Smooth muscle cell (in vitro differentiated cells): ENCODE measurements at regions not wholly inside any gene's neighbourhood (a gene's known extent, or its start where the extent isn't known, plus 50 kb on each side); places are given as distances from the start of the nearest gene placed in this dataset.

Source experiments
- DNase-seq: peaks from one replicate; lab custom pipeline; 2025; ENCODE audit not compliant: unreplicated experiment; lab: John Stamatoyannopoulos, UW
- H2AFZ ChIP-seq: fragments of 200-600 bp; sonication (generic); 2 replicates; pipeline ENCODE4 v1.6.0; 2016; ENCODE audit warnings: antibody characterized with exemption, low read depth, mild to moderate bottlenecking
- H3F3A ChIP-seq: fragments of 200-600 bp; sonication (generic); 2 replicates; pipeline ENCODE4 v1.6.0; 2017; ENCODE audit warnings: antibody characterized with exemption, low read depth
- H3K27ac ChIP-seq: fragments of 200-600 bp; sonication (generic); 2 replicates; pipeline ENCODE4 v1.5.1; 2016; ENCODE audit warnings: low read depth, mild to moderate bottlenecking
- H3K27me3 ChIP-seq: fragments of 200-600 bp; sonication (generic); 2 replicates; pipeline ENCODE4 v1.6.1; 2016; ENCODE audit warnings: low read depth, mild to moderate bottlenecking
- H3K36me3 ChIP-seq: fragments of 200-600 bp; sonication (generic); 2 replicates; pipeline ENCODE4 v1.5.1; 2016; ENCODE audit warnings: low read depth
- H3K4me1 ChIP-seq: fragments of 200-600 bp; sonication (generic); 2 replicates; pipeline ENCODE4 v1.5.1; 2016; ENCODE audit warnings: low read depth
- H3K4me2 ChIP-seq: fragments of 200-600 bp; sonication (generic); 2 replicates; pipeline ENCODE4 v1.6.0; 2016; ENCODE audit warnings: mild to moderate bottlenecking
- H3K4me3 ChIP-seq: fragments of 200-600 bp; sonication (generic); 2 replicates; pipeline ENCODE4 v1.5.1; 2016; ENCODE audit warnings: mild to moderate bottlenecking
- H3K79me2 ChIP-seq: fragments of 200-600 bp; sonication (generic); 2 replicates; pipeline ENCODE4 v1.6.0; 2016; ENCODE audit warnings: low read depth, mild to moderate bottlenecking
- H3K9ac ChIP-seq: fragments of 200-600 bp; sonication (generic); 2 replicates; pipeline ENCODE4 v1.6.0; 2016; ENCODE audit warnings: low read depth
- H3K9me3 ChIP-seq: fragments of 200-600 bp; sonication (generic); replicated peaks from 2 replicates; pipeline ENCODE4 v1.5.1; 2016; ENCODE audit warnings: low read depth
- H4K20me1 ChIP-seq: fragments of 200-600 bp; sonication (generic); 2 replicates; pipeline ENCODE4 v1.6.0; 2016; ENCODE audit warnings: low read depth
- WGBS: methylation state at CpG from one replicate; pipeline ENCODE4 v1.1.7; 2016; ENCODE audit warnings: low lambda C conversion rate; 5-methylcytosine and 5-hydroxymethylcytosine counted together
- TF ChIP-seq, protein P1 (sequence below): fragments of 200-600 bp; sonication (generic); IDR thresholded peaks from 2 replicates; pipeline ENCODE4 v1.5.1; 2017; ENCODE audit warnings: borderline replicate concordance, mild to moderate bottlenecking, antibody characterized with exemption; ENCODE audit not compliant: insufficient read depth, poor library complexity, severe bottlenecking

DNA sequence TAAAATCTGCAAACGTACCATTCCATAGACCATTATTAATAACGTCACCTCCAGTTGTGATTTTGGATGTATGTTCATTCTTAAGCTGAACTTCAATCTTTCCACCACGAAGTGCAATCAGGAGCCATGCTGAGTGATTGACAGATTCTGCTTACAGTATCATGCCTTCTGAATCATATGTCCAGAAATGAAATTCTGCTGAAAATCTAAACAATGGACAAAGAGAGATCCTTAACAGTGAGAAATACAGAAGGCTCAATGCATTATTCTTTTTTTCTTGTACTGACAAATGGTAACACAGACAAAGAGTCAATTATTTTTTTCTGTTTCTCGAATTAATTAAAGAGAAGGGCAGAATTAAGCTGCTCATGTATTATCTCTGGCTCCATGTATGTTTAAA lies 1114.5 kb downstream of the EPHA3 start:
- H3K4me2 ChIP-seq, result no peak overlapping the region
- no peak overlapping the region for H2AFZ ChIP-seq
- no peaks in the 10 kb centered on the region for H3F3A ChIP-seq
- no peak overlapping the region for H3K9ac ChIP-seq
- no peak overlapping the region for H3K4me3 ChIP-seq
- no peaks in the 10 kb centered on the region for H3K36me3 ChIP-seq
- no peaks in the 10 kb centered on the region for H3K9me3 ChIP-seq
- no peaks in the 10 kb centered on the region for H3K79me2 ChIP-seq
- no peak overlapping the region for H3K27ac ChIP-seq
- 77% methylated on average over 4 of the region's 4 CpGs for WGBS
- H4K20me1 ChIP-seq, result no peaks in the 10 kb centered on the region
- TF ChIP-seq, protein P1, sequence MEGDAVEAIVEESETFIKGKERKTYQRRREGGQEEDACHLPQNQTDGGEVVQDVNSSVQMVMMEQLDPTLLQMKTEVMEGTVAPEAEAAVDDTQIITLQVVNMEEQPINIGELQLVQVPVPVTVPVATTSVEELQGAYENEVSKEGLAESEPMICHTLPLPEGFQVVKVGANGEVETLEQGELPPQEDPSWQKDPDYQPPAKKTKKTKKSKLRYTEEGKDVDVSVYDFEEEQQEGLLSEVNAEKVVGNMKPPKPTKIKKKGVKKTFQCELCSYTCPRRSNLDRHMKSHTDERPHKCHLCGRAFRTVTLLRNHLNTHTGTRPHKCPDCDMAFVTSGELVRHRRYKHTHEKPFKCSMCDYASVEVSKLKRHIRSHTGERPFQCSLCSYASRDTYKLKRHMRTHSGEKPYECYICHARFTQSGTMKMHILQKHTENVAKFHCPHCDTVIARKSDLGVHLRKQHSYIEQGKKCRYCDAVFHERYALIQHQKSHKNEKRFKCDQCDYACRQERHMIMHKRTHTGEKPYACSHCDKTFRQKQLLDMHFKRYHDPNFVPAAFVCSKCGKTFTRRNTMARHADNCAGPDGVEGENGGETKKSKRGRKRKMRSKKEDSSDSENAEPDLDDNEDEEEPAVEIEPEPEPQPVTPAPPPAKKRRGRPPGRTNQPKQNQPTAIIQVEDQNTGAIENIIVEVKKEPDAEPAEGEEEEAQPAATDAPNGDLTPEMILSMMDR, result no peak
- no peaks in the 10 kb centered on the region for H3K4me1 ChIP-seq
- DNase-seq, result no peak
- H3K27me3 ChIP-seq, result no peaks in the 10 kb centered on the region

DNA sequence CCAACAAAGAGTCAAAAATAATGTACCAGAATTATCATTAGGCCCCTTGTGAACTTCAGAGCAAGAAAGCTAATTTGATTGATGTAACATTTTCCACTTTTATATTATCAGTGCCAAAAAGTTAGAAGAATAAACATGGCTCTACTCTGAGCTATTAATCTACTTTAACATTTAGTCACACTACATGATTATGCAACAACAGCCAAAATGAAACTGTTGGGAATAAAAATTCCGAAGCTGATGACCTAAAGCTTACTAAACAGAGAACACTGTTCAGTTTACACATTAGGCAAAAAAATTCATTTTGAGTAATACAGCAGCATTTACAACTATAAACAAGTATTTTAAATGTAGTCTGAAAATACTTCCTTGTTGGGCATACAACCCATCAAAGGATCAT lies 1134.1 kb downstream of the EPHA3 start:
- DNase-seq, result no peak
- Histone ChIP-seq H4K20me1 (no peaks in the 10 kb centered on the region), H3K4me2 (no peak overlapping the region), H3K9me3 (no peaks in the 10 kb centered on the region), H3K36me3 (no peaks in the 10 kb centered on the region), H2AFZ (no peak overlapping the region), H3F3A (no peaks in the 10 kb centered on the region), H3K9ac (no peak overlapping the region), H3K79me2 (no peaks in the 10 kb centered on the region), H3K4me1 (no peaks in the 10 kb centered on the region), H3K4me3 (no peak overlapping the region), H3K27ac (no peak overlapping the region), H3K27me3 (no peaks in the 10 kb centered on the region)
- 75% methylated on average over 1 of the region's 1 CpG for WGBS
- TF ChIP-seq, protein P1, result no peak

DNA sequence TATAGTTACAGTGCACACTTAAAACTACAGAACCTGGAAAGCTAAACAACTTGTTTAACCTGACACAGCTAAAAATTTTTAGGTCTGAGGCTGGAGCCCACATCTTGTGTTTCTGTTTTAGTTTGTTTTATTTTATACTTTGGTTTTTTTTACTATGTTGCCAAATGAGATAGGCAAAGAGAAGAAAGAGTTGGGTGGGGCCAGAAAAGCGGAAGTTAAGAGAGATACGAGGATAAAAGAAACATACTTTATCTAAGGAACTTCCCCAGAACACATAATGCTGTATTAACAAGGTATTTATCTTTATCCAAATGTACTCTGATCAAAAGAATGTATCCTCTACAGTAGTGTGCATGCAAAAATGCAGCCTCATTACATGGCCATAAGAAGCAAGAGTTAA lies 1145.7 kb downstream of the EPHA3 start:
- H3K27me3 ChIP-seq, result no peaks in the 10 kb centered on the region
- no peaks in the 10 kb centered on the region for H3F3A ChIP-seq
- H3K4me2 ChIP-seq, result no peak overlapping the region
- H3K4me3 ChIP-seq, result no peak overlapping the region
- TF ChIP-seq, protein P1, result no peak
- no peaks in the 10 kb centered on the region for H4K20me1 ChIP-seq
- H3K27ac ChIP-seq, result no peak overlapping the region
- H2AFZ ChIP-seq, result no peak overlapping the region
- no peaks in the 10 kb centered on the region for H3K79me2 ChIP-seq
- H3K4me1 ChIP-seq, result no peaks in the 10 kb centered on the region
- no peak overlapping the region for H3K9ac ChIP-seq
- no peaks in the 10 kb centered on the region for H3K9me3 ChIP-seq
- no peaks in the 10 kb centered on the region for H3K36me3 ChIP-seq
- no peak for DNase-seq
- WGBS, result 78% methylated on average over 2 of the region's 2 CpGs
